ENCODE measurements at regions not wholly inside any gene's neighbourhood (a gene's known extent, or its start where the extent isn't known, plus 50 kb on each side); places are given as distances from the start of the nearest gene placed in this dataset.

DNA sequence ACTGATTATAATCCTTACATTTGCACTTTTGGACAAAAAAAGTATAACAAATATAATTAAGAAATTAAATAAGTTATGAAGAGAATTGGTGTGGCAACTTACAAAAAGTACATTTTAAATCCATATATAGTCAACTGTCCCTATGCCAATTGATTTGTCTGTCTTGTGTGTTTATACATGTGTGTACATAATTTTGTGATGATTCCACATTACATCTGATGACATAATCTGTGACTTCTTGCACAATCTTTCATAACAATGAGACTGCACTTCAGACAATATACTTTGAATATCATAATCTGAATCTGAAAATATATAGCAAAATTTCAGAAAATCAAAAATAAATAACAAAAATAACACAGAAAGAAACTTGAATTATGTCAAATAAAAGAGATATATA, 953.4 kb downstream of the FAT4 start:
- H3K4me1 Mint-ChIP-seq (ENCODE audit: low read depth), result no peaks in the 10 kb centered on the region
- no peak for ATAC-seq (replicated peaks in 1 of 2)
- H3K27ac Mint-ChIP-seq, result no peak overlapping the region
- no peaks in the 10 kb centered on the region for H3K36me3 Mint-ChIP-seq (ENCODE audit: insufficient read depth in 2 of 2)
- no peaks in the 10 kb centered on the region for H3K27me3 Mint-ChIP-seq (ENCODE audit: low read depth)
- H3K9me3 Mint-ChIP-seq, result peaks cover 5 to 6% of the 10 kb centered on the region in 2 donors
- DNase-seq, result no peak
- H3K4me3 Mint-ChIP-seq, result no peak overlapping the region

DNA sequence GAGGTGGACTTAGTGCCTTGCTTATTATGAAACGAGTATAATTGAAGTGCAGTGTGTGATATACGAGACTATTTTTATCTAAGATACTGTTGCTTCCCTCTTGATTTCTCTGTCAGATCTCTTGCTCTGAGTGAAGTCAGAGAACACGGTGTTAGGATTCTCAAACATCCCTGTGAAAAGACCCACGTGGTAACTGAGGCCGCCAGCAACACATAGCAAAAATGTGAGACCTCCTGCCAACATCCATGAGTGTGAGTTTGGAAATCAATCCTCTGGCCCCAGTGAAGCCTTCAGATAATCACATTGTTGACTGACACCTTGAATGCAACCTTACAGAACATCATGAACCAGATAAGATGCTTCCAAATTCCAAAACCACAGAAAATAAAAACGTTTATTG, 954.4 kb downstream of the FAT4 start:
- Mint-ChIP-seq H3K36me3 (ENCODE audit: insufficient read depth in 2 of 2) (no peaks in the 10 kb centered on the region), H3K9me3 (peaks cover 5 to 6% of the 10 kb centered on the region in 2 donors), H3K4me3 (no peak overlapping the region), H3K27me3 (ENCODE audit: low read depth) (no peaks in the 10 kb centered on the region), H3K4me1 (ENCODE audit: low read depth) (no peaks in the 10 kb centered on the region), H3K27ac (no peak overlapping the region)
- DNase-seq, result no peak
- ATAC-seq (replicated peaks in 1 of 2), result no peak

DNA sequence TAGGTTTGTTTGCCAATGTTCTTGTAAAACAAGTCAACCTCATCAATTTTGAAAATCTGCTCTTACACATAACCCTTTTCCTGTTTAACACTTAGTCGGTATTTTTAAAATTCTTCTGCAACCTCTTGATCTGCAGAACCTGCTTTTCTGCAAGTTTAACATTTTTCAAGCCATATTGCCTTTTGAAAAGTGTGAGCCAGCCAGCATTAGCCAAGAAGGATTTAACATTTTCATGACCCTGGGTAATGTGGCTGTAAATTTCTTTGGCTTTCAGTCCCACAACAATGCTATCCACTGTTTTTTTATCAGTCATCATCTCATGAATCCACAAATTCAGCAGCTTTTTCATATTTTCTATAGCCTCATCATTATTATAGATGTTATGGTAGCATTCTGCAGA, 956.5 kb downstream of the FAT4 start:
- H3K27me3 Mint-ChIP-seq (ENCODE audit: low read depth), result no peaks in the 10 kb centered on the region
- H3K4me3 Mint-ChIP-seq, result no peak overlapping the region
- H3K9me3 Mint-ChIP-seq, result peaks cover 5 to 6% of the 10 kb centered on the region in 2 donors

DNA sequence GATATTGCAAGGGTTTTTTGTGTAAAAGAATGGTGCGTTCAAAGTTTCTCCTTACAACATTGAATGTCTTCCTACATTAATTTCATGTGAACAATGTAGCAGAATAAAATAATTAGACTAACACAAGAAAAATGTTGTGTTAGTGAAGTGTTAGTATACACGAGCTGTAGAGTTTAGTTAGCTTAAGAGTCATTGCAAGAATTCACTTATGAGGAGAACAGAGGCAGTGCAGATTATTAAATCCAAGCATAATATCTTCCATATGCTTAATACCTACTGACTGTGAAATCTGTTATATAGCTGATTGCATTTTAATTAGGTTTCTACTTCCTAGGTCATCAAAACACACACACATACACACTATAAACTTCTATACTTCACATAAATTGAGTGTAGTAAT, 959.0 kb downstream of the FAT4 start:
- ATAC-seq (replicated peaks in 1 of 2) (no peak), DNase-seq (no peak)
- Mint-ChIP-seq H3K27me3 (ENCODE audit: low read depth) (no peaks in the 10 kb centered on the region), H3K4me1 (ENCODE audit: low read depth) (no peaks in the 10 kb centered on the region), H3K4me3 (no peak overlapping the region), H3K9me3 (peaks cover 3 to 4% of the 10 kb centered on the region in 2 donors), H3K36me3 (ENCODE audit: insufficient read depth in 2 of 2) (no peaks in the 10 kb centered on the region), H3K27ac (no peak overlapping the region)

More for the DNA sequence above, 956.5 kb downstream of the FAT4 start:
- Mint-ChIP-seq H3K4me1 (ENCODE audit: low read depth) (no peaks in the 10 kb centered on the region), H3K36me3 (ENCODE audit: insufficient read depth in 2 of 2) (no peaks in the 10 kb centered on the region), H3K27ac (no peak overlapping the region)
- DNase-seq, result no peak
- ATAC-seq (replicated peaks in 1 of 2), result no peak

DNA sequence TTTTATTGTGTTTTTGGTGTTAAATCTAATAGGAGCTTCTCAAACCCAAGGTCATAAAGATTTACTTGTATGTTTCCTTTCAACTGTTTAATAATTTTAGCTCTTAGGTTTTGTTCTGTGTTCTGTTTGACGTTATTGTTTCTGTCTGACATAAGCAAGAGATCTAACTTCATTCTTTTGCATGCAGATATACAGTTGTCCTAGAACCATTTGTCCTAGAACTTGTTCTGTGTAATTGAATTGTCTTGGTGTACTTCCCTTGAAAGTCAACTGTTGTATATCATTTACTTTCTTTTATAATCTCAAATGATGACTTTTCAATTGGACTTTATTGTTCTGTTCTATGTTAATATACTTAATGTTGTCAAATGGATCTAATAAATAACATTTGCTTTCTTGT, 977.1 kb downstream of the FAT4 start:
- DNase-seq, result no peak
- no peaks in the 10 kb centered on the region for H3K36me3 Mint-ChIP-seq (ENCODE audit: insufficient read depth in 2 of 2)
- no peaks in the 10 kb centered on the region for H3K27me3 Mint-ChIP-seq (ENCODE audit: low read depth)
- ATAC-seq (replicated peaks in 1 of 2), result no peak
- no peaks in the 10 kb centered on the region for H3K4me1 Mint-ChIP-seq (ENCODE audit: low read depth)
- H3K27ac Mint-ChIP-seq, result no peak overlapping the region
- H3K9me3 Mint-ChIP-seq, result peaks cover 0 to 10% of the 10 kb centered on the region in 2 donors
- no peak overlapping the region for H3K4me3 Mint-ChIP-seq

- H3K4me3 Mint-ChIP-seq, result no peak overlapping the region
- H3K9me3 Mint-ChIP-seq, result peaks cover 11 to 22% of the 10 kb centered on the region in 2 donors
- H3K27ac Mint-ChIP-seq, result no peak overlapping the region
- H3K4me1 Mint-ChIP-seq (ENCODE audit: low read depth), result no peaks in the 10 kb centered on the region
- H3K36me3 Mint-ChIP-seq (ENCODE audit: insufficient read depth in 2 of 2), result peaks cover 0 to 5% of the 10 kb centered on the region in 2 donors
- H3K27me3 Mint-ChIP-seq (ENCODE audit: low read depth), result no peaks in the 10 kb centered on the region
- DNase-seq (no peak), ATAC-seq (replicated peaks in 1 of 2) (no peak)
Measured at GRCh38 chr4:126298271-126298670, 983.5 kb downstream of the FAT4 start.

DNA sequence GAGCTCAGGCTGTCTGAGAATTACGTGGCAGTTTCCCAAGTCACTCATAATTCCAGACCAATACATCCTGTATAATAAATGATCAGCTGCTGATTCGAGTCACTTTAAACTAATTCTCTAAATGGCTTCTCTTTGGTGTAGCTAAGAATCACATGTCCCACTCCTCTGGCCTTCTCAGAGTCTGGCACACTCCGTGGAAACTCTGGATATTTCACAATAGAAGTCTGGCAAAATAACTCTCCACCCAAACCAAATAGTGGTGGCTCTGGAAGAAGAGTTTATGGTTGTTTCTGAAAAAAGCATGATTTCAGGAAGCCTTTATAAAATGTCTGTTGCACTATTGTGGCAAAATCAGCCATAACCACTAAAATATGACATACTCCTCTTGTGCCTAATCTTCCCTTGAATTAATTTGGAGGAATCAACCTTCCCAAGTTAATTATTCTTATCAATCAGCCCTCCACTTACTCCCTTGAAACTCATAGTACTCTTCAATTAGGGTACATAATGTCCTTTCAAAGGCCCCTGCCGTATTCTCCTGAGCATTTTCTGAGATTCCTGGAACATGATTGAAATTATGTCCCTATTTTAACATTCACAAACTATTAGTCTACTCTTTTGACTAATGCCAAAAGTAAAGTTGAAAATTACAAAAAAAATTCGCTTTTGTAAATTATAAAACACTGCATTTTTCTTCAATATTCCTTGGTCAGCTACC, 991.6 kb downstream of the FAT4 start:
- H3K27ac Mint-ChIP-seq, result no peak overlapping the region
- no peaks in the 10 kb centered on the region for H3K4me1 Mint-ChIP-seq (ENCODE audit: low read depth)
- ATAC-seq (replicated peaks in 1 of 2) (no peak), DNase-seq (no peak)
- peaks cover 5 to 12% of the 10 kb centered on the region in 2 donors for H3K9me3 Mint-ChIP-seq
- peaks cover 0 to under 1% of the 10 kb centered on the region in 2 donors for H3K36me3 Mint-ChIP-seq (ENCODE audit: insufficient read depth in 2 of 2)
- no peaks in the 10 kb centered on the region for H3K27me3 Mint-ChIP-seq (ENCODE audit: low read depth)
- H3K4me3 Mint-ChIP-seq, result no peak overlapping the region

- peaks cover 2 to 4% of the 10 kb centered on the region in 2 donors for H3K9me3 Mint-ChIP-seq
- H3K36me3 Mint-ChIP-seq (ENCODE audit: insufficient read depth in 2 of 2), result no peaks in the 10 kb centered on the region
- DNase-seq (no peak), ATAC-seq (replicated peaks in 1 of 2) (no peak)
- no peaks in the 10 kb centered on the region for H3K4me1 Mint-ChIP-seq (ENCODE audit: low read depth)
- H3K27me3 Mint-ChIP-seq (ENCODE audit: low read depth), result no peaks in the 10 kb centered on the region
- H3K4me3 Mint-ChIP-seq, result no peak overlapping the region
- H3K27ac Mint-ChIP-seq, result no peak overlapping the region
Measured at GRCh38 chr4:126318376-126318775, 1003.6 kb downstream of the FAT4 start.

DNA sequence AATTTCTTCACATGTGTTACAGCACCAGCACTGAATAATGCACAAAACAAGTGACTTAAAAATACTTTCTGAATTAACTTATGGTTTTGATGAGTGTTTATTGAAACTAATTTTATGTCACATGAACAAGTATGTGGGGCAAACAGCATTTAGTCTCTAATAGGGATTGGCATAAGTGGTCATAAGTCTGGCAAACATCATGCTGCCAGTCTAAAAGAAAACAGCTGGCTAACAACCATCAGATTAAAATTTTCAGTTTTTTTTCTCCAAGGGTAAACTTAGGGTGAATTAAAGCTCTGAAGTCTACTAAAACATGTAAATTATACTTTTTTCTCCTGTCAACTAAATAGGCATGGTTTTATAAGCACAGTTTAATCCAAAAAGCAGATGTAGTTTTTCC, 1014.2 kb downstream of the FAT4 start:
- DNase-seq (no peak), ATAC-seq (replicated peaks in 1 of 2) (no peak)
- Mint-ChIP-seq H3K27ac (no peak overlapping the region), H3K4me3 (no peak overlapping the region), H3K27me3 (ENCODE audit: low read depth) (no peaks in the 10 kb centered on the region), H3K4me1 (ENCODE audit: low read depth) (no peaks in the 10 kb centered on the region), H3K9me3 (peaks cover 4 to 7% of the 10 kb centered on the region in 2 donors), H3K36me3 (ENCODE audit: insufficient read depth in 2 of 2) (peaks cover 0 to 2% of the 10 kb centered on the region in 2 donors)

DNA sequence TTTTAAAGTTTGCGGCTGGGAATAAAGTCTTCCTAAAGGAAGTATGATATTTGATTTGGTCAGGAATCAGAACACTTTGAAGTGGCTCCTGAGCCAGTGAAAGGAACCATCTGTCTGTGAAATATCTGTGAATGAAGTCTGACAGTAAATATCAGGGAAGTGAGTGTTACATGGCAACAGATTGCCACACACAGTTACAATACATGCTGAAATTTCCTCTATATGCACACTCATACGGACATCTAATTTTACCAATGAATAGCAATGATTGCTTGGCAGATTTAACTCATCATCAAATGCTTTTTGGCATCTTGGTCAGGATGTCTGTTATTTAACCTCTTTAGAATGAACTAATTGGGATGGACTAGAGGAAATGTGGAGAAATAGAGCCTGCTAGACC, 1023.8 kb downstream of the FAT4 start:
- Mint-ChIP-seq H3K9me3 (peaks cover 4 to 12% of the 10 kb centered on the region in 2 donors), H3K4me3 (no peak overlapping the region), H3K27me3 (ENCODE audit: low read depth) (no peaks in the 10 kb centered on the region), H3K27ac (no peak overlapping the region), H3K4me1 (ENCODE audit: low read depth) (no peaks in the 10 kb centered on the region), H3K36me3 (ENCODE audit: insufficient read depth in 2 of 2) (no peaks in the 10 kb centered on the region)
- no peak for ATAC-seq (replicated peaks in 1 of 2)
- DNase-seq, result no peak

GRCh38 chr4:126341927-126342326, 1027.2 kb downstream of the FAT4 start:
- H3K4me1 Mint-ChIP-seq (ENCODE audit: low read depth), result no peaks in the 10 kb centered on the region
- ATAC-seq (replicated peaks in 1 of 2), result no peak
- peaks cover 0 to 8% of the 10 kb centered on the region in 2 donors for H3K9me3 Mint-ChIP-seq
- no peak for DNase-seq
- H3K27ac Mint-ChIP-seq, result no peak overlapping the region
- H3K27me3 Mint-ChIP-seq (ENCODE audit: low read depth), result no peaks in the 10 kb centered on the region
- no peak overlapping the region for H3K4me3 Mint-ChIP-seq
- H3K36me3 Mint-ChIP-seq (ENCODE audit: insufficient read depth in 2 of 2), result no peaks in the 10 kb centered on the region

DNA sequence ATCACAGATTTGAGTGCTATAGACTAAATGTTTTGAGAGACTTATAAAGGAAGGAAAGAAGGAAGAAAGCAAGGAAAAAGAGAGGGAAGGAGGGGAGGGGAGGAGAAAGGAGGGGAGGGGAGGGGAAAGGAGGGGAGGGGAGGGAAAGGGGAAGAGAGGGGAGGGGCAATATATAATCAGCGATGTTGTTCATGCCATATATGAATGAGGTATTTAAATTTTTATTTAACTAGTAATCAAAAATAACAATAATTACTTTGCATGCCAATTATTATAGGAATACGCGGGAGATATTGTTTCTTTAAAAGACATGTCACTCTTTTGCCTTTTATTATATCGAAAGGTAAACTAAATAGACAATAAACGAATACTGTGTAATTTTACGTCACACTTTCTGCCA, 1029.7 kb downstream of the FAT4 start:
- H3K27ac Mint-ChIP-seq, result no peak overlapping the region

GRCh38 chr4:126346654-126347053, 1031.9 kb downstream of the FAT4 start:
- no peaks in the 10 kb centered on the region for H3K27me3 Mint-ChIP-seq (ENCODE audit: low read depth)
- peaks cover 0 to 4% of the 10 kb centered on the region in 2 donors for H3K9me3 Mint-ChIP-seq
- ATAC-seq (replicated peaks in 1 of 2), result no peak
- no peaks in the 10 kb centered on the region for H3K4me1 Mint-ChIP-seq (ENCODE audit: low read depth)
- H3K36me3 Mint-ChIP-seq (ENCODE audit: insufficient read depth in 2 of 2), result no peaks in the 10 kb centered on the region
- H3K4me3 Mint-ChIP-seq, result no peak overlapping the region
- H3K27ac Mint-ChIP-seq, result no peak overlapping the region
- no peak for DNase-seq

More for the DNA sequence above, 1029.7 kb downstream of the FAT4 start:
- DNase-seq (no peak), ATAC-seq (replicated peaks in 1 of 2) (no peak)
- Mint-ChIP-seq H3K4me1 (ENCODE audit: low read depth) (no peaks in the 10 kb centered on the region), H3K27me3 (ENCODE audit: low read depth) (no peaks in the 10 kb centered on the region), H3K9me3 (peaks cover 0 to 6% of the 10 kb centered on the region in 2 donors), H3K36me3 (ENCODE audit: insufficient read depth in 2 of 2) (no peaks in the 10 kb centered on the region), H3K4me3 (no peak overlapping the region)

- no peaks in the 10 kb centered on the region for H3K27me3 Mint-ChIP-seq (ENCODE audit: low read depth)
- no peak overlapping the region for H3K27ac Mint-ChIP-seq
- peaks cover 2% of the 10 kb centered on the region in 2 donors for H3K9me3 Mint-ChIP-seq
- H3K4me3 Mint-ChIP-seq, result no peak overlapping the region
- DNase-seq, result no peak
- ATAC-seq (replicated peaks in 1 of 2), result no peak
- no peaks in the 10 kb centered on the region for H3K4me1 Mint-ChIP-seq (ENCODE audit: low read depth)
- H3K36me3 Mint-ChIP-seq (ENCODE audit: insufficient read depth in 2 of 2), result no peaks in the 10 kb centered on the region
Measured at GRCh38 chr4:126354784-126355183, 1040.0 kb downstream of the FAT4 start.

All from activated T-cell treated with anti-CD3 and anti-CD28 coated beads, Interleukin-2, amount 50 U/mL, for 72 hours (primary cell).